Osteocyte (in vitro differentiated cells): ENCODE measurements at regions not wholly inside any gene's neighbourhood (a gene's known extent, or its start where the extent isn't known, plus 50 kb on each side); places are given as distances from the start of the nearest gene placed in this dataset.
A peak's percentile ranks its signal among the peaks of the same experiment; 100 is the strongest.

Experiments used
- DNase-seq: peaks from one replicate; pipeline ENCODE4 v3.0.0; 2021; ENCODE audit warnings: mixed read lengths; ENCODE audit not compliant: unreplicated experiment; ENCODE audit errors: extremely low spot score
- H3K27ac Mint-ChIP-seq: one replicate; pipeline ENCODE4 v1.8.0; 2021; ENCODE audit warnings: mild to moderate bottlenecking, mixed read lengths; ENCODE audit not compliant: unreplicated experiment
- H3K27me3 Mint-ChIP-seq: one replicate; pipeline ENCODE4 v1.8.0; 2021; ENCODE audit warnings: mixed read lengths; ENCODE audit not compliant: unreplicated experiment
- H3K36me3 Mint-ChIP-seq: one replicate; pipeline ENCODE4 v1.8.0; 2021; ENCODE audit warnings: mixed read lengths; ENCODE audit not compliant: unreplicated experiment
- H3K4me1 Mint-ChIP-seq: one replicate; pipeline ENCODE4 v1.8.0; 2021; ENCODE audit warnings: mixed read lengths; ENCODE audit not compliant: unreplicated experiment
- H3K4me3 Mint-ChIP-seq: one replicate; pipeline ENCODE4 v1.8.0; 2021; ENCODE audit warnings: mild to moderate bottlenecking, moderate library complexity, mixed read lengths; ENCODE audit not compliant: unreplicated experiment
- H3K9me3 Mint-ChIP-seq: one replicate; pipeline ENCODE4 v1.8.0; 2021; ENCODE audit warnings: mixed read lengths; ENCODE audit not compliant: unreplicated experiment
- CTCF ChIP-seq: fragments of 200-600 bp; sonication (generic); IDR thresholded peaks from 2 replicates; pipeline ENCODE4 v1.5.0; 2021; ENCODE audit warnings: antibody characterized with exemption, mild to moderate bottlenecking, moderate library complexity

DNA sequence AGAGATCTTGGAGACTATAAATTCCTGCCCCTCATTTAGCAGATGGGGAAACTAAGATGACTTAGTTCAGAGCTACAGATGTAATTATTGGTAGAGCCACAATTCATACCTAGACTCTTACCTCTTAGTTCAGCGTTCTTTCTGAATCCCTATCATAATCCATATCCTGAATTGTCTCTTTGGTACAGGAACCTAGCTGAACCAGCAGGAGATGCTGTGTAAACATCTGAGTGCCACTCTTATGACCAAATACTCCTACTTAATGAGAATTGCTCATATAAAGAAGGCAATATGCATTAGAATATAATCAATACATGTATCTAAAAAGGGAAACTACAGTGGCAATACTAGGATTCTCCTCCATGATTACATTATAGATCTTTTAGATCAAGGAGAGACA lies 459.0 kb downstream of the SIPA1L2 start:
- no peak for DNase-seq
- Mint-ChIP-seq H3K4me1 (no peaks in the 10 kb centered on the region), H3K27ac (no peak overlapping the region), H3K4me3 (no peak overlapping the region), H3K9me3 (no peaks in the 10 kb centered on the region), H3K36me3 (no peaks in the 10 kb centered on the region), H3K27me3 (peaks cover 4% of the 10 kb centered on the region)
- TF ChIP-seq CTCF, result peak; percentile 17

DNA sequence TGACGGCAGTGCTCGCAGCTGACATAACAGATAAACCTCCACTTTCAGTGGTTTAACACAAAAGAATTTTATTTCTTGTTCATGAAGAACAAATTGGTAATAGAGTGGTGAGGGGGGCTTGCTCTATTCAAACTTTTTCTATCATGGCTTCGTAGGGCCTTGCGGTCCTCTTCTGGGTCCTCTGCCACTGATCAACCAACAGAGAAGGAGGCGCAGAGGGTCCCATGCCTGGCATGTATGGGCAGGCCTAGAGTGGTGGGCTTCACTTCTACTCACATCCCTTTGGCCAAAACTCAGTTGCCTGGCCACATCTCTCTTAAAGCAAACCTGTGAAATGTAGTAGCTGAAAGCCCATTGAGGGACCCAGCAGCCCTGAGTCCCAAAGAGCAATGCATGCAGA lies 460.5 kb downstream of the SIPA1L2 start:
- H3K36me3 Mint-ChIP-seq, result no peaks in the 10 kb centered on the region
- no peaks in the 10 kb centered on the region for H3K9me3 Mint-ChIP-seq
- no peak overlapping the region for H3K27ac Mint-ChIP-seq
- DNase-seq, result no peak
- no peak overlapping the region for H3K4me3 Mint-ChIP-seq
- no peaks in the 10 kb centered on the region for H3K27me3 Mint-ChIP-seq
- no peak for TF ChIP-seq CTCF
- H3K4me1 Mint-ChIP-seq, result no peaks in the 10 kb centered on the region

GRCh38 chr1:232168508-232168907 lies 461.4 kb downstream of the SIPA1L2 start:
- no peak for DNase-seq
- Mint-ChIP-seq H3K27me3 (no peaks in the 10 kb centered on the region), H3K4me3 (no peak overlapping the region), H3K27ac (no peak overlapping the region), H3K4me1 (no peaks in the 10 kb centered on the region), H3K9me3 (no peaks in the 10 kb centered on the region), H3K36me3 (no peaks in the 10 kb centered on the region)
- no peak for TF ChIP-seq CTCF

DNA sequence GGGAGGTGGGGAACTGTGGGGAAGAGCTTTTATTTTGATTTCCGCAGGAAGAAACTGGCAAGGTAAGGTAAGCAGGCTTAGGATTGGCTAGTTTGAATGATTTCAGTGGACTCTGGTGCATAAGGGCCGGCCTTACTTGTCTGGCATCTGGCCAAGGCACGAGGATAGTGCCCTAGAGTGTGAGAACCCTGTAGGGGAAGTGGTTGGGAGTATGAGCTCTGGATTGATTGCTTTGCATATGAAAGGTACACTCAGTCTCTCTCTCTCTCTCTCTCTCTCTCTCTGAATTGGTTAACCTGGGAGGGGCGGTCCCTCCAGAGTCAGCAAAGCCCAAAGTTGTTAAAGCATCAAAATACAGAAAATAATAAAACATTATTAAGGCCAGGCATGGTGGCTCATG lies 463.0 kb downstream of the SIPA1L2 start:
- DNase-seq, result no peak
- TF ChIP-seq CTCF, result no peak
- Mint-ChIP-seq H3K36me3 (no peaks in the 10 kb centered on the region), H3K27me3 (no peaks in the 10 kb centered on the region), H3K27ac (no peak overlapping the region), H3K9me3 (no peaks in the 10 kb centered on the region), H3K4me1 (no peaks in the 10 kb centered on the region), H3K4me3 (no peak overlapping the region)

GRCh38 chr1:232164078-232164963 lies 465.6 kb downstream of the SIPA1L2 start:
- Mint-ChIP-seq H3K4me3 (no peak overlapping the region), H3K9me3 (no peaks in the 10 kb centered on the region), H3K36me3 (no peaks in the 10 kb centered on the region), H3K27ac (no peak overlapping the region), H3K4me1 (peaks cover 7% of the 10 kb centered on the region), H3K27me3 (no peaks in the 10 kb centered on the region)
- no peak for TF ChIP-seq CTCF
- DNase-seq, result no peak
